RPMI7951 (cell line): ENCODE measurements at regions not wholly inside any gene's neighbourhood (a gene's known extent, or its start where the extent isn't known, plus 50 kb on each side); places are given as distances from the start of the nearest gene placed in this dataset.

ENCODE experiments used
- DNase-seq: peaks from one replicate; pipeline ENCODE4 v3.0.0-alpha.2; 2012; ENCODE audit warnings: low read depth

DNA sequence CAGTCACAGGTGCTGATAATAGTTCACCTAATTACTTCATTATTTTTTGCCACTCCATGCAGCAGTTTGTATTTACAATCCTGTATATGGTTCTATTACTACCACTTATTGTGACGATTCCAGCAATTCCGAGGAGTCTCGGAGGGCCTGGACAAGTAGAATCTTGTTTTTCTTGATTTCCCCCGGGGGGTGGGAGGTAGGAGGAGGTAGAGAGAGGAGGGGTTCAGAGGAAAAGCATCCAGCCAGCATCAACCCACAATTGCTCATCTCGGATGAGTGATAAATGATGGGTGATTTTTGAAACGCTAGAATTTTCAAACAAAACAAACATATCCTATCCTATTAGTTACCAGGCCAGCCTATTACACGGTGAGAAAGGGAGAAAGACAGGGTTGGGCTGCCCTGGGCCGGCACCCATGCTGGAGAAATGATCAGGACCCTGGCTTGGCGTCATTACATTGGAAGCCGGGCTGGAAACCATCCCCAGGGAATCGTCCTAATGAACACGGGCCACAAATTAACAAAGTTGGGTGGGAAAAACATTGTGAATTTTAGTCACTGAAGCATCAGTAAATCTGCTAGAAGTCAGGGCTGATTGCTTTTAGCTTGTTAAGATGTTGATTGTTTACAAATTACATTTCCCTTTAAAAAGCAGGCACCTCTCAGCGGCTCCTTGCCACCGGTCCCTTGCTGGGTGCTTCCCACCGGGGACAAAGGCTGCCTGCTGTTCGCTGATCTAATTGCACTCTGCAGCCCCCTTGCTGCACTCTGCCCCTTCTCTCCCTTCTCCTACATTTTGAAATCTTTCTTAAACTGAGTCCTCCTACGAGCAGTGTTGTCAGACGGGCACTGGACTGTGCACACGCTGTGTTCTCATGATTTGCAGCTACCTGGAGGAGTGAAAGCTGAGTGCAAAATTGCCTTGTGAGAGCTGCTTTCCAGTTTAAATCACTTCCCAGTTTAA is 95.5 kb downstream of the FAM204A start:
- DNase-seq: no peak

DNA sequence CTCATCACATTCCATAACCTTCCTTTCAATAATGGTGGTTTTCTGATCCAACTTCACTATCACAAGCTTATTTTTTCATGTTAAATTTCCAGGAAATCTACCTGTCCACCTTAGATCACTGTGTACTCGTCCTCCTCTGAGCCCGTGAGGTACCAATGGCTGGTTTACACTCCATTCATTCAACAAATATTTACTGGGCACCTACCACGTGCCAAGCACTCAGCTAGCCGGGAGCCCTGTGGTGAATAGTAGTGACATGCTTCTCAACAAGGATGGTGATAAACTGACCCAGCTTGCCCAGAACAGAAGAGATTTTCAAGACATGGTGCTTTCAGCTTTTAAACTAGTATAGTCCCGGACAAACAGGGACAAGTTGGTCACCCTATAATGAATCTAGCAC is 98.2 kb downstream of the FAM204A start:
- DNase-seq: no peak

DNA sequence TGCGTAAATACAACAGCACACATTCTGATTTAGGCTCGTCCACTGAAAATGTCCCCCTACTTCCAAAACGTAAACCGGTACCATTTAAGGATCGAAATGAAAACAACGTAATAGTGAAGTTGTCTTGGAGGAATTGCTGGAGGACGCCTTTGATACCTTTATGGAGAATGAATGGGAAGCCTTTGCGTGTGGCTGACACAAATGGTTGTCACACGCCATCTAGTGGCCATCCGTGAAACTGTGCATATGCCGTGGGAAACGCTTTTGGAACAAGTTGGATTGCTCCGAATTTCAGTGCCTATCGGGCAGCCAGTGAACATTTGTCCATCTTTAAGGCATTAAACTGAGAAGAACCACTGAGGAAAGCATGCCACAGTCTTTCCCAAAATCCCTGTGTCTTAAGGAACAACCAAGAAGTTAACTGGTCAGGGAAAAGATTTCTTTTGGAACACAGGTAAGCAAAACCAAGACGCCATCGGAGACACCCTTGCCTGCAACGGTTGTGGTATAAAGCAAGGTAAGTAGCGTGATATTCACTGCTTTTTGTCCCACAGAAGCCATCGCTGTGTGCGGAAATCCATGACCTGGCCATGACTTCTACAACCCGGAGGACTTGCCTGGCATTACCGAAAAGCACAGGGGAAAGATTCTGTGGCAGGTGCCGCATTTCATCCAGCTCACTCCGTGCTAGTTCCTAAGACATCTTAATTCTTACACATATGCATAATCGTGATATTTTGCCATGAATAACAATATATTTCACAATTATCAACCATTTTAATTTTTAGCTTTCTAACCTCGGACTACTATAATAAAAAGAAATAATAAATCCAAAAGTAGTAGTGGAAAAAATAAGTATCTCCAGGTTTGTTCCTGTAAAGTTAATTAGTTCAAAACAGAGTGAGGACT is 100.6 kb downstream of the FAM204A start:
- DNase-seq: peak; percentile 60

DNA sequence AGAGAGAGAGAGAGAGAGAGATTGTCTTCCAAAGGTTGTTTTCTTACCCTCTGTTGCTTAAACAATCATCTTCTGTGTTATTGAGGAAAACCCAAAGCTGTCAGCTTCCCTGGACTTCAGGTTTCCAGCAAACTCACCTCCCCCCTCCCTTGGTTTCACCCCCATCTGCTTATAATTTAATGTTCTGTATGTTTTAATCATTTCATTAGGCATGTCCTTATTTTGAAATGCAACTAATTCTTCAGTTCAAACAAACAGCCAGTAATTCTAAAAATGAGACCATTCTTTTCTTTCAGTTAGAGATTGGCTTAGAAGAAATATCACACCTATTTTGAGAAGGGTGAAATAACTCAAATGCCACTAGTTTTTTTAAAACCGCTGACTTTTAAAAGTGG is 102.9 kb downstream of the FAM204A start:
- DNase-seq: no peak

DNA sequence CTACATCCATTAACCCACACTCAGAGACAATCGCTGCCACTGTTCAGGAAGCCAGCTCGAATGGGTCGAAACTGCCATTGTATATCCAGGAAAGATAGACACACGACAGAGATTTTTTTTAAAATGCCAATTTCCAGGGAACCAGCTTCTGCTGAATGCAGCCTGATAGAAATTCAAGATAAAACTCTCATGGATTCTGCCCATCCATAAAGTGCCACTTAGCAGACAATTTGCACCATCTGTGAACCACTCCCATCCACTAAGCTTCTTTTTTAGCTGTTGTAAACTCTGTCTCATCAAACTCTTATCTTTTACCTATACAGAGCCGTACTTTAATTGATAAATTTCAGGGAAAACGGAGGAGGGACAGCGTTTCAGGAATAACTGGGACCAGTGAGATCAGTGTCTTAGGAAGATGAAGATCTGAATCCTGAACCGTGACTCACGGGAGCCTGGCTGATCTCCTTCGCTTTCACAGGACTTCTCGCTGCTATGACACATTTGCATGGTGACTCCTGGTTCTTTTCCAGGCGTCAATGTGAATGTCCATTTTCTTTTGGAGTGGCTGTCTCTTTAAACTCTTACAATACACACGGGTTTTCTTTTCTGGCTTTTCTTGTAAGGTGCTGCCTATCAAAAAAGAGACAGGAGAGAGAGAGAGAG is 103.4 kb downstream of the FAM204A start:
- peak; percentile 19 for DNase-seq

DNA sequence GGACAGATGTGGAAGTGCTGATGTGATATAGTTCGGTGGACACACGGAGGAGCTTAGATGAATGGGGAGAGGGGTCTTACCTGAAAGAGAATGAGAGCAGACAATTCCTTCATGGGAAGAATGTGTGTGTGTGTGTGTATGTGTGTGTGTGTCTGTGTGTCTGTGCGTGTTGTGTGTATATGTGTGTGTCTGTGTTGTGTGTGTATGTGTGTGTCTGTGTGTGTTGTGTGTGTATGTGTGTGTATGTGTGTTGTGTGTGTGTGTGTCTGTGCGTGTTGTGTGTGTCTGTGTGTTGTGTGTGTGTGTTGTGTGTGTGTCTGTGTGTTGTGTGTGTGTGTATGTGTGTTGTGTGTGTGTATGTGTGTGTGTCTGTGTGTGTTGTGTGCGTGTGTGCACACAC is 104.2 kb downstream of the FAM204A start:
- DNase-seq: no peak

DNA sequence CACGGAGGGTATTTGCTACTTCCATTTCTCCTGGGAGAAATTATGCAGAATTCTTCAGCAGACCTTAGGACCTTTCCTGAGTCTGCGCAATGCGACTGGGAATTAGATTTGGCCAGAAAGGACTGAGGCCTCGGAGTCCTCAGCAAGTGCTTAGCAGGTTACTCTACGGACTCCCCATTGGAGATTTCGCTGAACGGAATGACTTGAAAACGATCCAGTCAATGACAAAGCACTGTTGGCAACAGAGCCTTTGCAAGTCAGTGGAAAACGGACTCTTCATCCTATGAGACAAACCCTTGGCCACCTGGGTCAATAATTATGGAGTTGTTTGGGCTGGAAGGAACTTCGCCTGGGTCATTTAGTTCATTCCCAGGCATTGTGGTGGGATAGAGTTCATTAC is 107.4 kb downstream of the FAM204A start:
- DNase-seq: no peak

DNA sequence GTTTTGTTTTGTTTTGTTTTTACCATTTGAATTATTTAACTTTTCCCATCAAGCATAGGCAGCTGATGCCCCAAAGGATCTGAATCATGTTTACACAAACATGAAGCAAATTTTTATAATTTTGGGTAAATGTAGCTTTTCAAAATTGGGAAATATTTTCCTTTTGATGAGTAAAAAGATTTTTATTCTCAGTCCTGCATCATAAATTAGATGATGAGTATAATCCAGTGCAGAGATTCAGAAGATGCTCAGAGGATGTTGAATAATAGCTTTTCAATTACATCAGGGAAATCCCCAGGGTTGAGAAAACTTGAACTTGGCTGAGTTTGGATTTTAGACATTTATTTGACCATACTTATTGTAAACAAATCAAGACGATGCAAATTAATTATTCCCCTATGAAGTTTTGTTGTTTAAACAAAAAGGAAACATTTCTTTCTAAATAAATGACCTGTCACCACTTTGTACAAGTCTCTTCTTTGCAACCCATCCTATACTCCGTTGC is 121.7 kb downstream of the FAM204A start:
- DNase-seq: no peak

DNA sequence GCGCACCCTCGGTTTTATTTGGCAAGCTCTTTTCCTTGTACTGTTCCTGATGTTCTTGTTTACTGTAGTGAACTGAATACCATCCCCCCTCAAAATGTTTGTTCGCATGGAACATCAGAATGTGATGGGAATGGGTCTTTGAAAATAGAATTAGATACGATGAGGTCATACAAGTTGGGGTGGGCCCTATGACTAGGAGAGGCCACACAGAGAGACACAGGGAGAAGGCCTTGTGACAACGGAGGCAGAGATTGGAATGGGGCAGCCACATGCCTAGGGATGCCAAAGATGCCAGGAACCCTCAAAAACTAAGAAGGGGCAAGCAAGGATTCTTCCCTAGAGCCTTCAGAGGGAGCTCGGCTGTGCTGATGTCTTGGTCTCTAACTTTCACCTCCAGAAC is 123.6 kb downstream of the FAM204A start:
- no peak for DNase-seq

DNA sequence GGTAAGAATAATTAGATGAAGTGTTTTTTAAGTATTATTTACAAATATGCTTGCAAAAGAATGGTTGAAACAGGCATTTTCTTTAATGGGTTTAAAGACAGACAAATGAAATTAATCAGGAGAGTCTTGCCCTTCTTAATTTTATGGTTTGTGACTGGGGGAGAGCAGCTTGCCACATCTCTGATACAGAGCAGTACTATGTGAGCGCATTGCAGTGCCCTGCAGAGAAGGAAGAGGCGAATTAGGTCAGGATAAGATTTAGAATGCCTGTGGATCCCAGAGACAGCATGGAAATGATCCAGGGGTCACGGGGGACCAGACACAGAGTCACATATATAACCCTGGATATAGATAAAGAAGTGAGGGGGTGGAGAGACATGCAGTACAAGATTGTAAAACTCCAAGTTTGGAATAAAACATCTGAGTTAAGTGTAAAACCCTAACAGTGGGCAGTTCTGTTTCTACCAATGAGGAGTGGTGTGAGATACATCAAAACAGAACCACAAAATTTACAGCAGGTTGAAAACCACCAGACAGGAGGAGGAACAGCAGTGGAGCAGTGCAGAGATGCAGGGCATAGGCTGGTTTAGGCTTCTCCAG is 125.5 kb downstream of the FAM204A start:
- DNase-seq: no peak

DNA sequence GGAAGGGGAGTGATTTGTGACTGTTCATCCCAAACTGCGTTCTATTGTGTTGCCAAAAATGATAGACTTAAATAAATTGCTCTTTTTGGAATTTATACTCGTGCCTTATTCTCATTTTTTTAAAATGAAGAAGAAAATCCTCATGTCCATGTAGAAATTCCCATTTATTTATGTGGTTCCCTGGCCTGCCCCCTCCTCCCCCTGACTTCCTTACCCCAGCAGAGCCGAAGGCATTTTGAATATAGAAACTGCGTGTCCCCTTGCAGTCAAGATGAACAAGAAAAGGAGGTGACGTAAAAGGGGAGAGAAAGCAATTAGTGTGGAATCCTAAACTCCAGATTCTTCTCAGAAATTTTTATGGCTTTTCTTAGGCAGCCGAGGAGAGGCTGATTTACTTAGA is 126.1 kb downstream of the FAM204A start:
- peak; percentile 2 for DNase-seq

DNA sequence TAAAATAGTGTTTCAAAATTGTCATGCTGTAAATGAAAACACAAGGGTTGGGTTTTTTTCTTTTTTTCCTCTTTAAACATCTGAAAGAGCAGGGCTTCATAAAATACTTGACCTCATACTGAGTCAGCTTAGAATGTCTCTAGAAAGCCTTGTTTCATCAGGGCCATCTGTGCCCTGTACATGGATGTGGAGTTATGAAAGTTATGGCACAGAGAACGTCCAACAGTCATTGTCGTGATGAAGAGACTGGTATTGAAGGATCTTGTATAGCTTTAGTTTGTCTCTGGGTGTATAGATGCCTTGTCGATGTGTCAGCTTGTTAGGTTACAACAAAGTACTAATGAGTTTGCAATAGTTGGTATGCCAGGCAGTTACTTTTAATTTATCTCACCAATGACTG is 127.3 kb downstream of the FAM204A start:
- DNase-seq: peak; percentile 1

DNA sequence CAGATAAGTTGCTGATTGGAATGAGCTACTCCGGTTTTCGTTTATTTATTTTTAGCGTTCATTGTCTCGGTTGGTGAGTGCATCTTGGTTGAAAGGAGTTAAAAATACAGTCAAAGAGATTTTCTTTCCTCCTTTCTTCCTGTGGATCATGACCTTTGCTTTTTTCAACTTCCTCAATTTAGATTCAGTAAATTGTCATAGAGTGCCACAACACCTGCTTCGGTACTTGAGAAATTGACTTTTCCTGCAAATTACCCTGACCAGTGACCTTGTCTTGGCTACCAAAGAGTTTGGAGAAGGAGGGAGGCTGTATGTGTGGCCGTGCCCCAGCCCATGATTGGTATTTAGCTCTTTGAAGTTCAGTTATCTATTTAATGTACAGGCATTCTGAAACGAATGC is 128.7 kb downstream of the FAM204A start:
- no peak for DNase-seq

DNA sequence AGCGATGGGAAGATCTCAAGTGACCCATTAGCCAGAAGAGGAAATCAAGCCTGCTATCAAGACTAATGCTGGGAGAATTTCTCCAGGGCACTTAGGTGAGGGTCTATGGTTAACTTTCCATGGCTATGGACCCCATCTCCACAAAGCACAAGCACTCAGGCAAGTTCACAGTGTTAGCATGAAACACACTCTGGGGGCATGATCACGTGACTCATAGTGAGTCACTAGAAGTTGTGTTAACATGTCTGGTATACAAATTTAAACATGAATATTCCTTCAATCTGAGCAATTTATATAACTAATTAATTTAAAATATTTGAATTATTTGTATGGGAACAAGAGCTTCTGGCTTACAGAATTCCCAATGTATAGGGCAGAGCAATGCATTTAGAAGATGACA is 131.8 kb downstream of the FAM204A start:
- DNase-seq: no peak

DNA sequence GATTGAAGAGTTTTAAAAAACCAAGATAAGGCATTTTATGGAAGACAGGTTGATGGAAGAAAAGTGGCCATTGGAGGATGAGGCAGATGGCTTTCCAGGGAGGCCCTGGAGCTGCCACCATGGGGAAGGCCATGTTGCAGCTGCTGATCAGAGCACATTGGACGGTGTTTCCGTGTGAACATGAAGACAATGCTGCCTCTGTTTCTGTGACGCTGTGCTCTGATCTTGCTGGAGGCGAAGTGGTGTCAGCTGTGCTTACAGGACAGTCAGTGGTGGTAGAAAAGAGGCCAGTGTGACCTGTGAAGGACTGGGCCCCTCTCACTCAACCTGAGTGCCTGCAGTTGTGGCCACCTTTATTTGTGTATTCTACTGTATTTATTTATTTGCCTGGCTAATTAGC is 132.9 kb downstream of the FAM204A start:
- DNase-seq: peak; percentile 35

DNA sequence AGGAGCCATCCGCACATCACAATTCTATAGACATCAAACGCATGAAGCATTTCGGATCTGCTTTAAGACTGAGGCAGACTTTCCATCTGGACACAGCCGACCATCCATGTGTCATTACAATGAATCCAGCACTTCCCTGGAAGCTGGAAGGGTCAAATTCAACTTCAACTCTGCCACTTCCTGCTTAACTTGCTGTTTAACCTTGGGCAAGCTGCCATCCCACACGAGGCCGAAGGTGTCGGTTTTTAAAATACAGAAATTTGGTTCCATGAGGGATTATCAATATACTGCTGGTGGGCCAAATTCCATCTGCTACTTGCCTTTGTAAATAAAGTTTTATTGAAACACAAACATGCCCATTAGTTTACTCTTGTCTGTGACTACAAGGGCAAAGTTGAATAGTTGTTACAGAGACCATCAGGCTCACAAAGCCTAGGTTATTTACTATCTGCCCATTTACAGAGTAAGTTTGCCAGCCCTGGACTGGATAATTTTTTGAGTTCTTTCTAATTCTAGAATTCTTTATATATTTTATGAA is 134.6 kb downstream of the FAM204A start:
- DNase-seq: no peak

DNA sequence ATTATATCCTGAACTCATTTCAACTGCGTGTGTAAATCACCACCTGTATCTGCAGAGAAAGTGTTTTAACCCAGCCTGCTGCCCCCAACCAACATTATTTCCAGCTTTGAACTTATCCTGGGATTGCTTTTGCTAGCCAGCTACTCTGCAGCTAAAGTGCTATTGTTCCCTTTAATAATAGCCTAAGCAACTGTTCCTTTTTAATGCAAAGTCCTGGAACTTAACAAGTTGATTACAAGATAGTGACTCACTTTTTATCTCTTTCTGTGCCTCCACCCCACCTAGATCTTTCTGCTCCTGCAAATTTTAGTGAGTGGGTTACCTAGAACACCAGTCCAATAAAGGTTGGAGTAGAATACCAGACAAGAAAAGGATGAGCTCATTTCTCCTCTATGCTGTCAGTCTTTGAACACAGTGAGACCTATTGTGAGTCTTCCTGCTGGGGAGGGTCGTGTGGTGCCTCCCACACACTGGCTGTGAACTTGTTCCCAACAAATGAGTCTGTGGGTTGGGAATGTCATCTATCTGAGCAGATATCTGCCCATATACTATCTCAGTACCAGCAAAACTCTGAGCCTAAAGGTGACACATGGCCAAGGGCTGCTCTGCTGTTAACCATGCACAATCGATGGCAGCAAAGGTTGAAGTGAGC is 137.7 kb downstream of the FAM204A start:
- no peak for DNase-seq

DNA sequence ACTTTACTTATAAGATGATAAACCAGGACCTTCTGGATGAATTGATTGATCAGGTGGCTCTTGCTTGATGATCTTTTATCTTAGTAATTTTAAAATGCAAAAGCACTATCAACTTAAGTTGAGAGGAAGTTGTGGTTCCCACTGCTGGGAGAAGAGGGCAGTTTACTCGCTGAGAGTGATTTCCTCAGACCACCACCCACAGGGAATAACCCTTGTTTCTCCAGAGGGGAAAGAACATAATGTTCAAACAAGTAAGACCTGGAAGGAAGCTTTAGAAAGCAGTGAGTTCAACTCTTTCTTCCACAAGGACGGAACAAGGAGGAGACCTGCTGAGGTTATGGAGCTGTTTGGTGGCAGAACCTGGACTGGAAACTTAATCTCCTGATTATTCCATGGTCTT is 138.7 kb downstream of the FAM204A start:
- DNase-seq: no peak

DNA sequence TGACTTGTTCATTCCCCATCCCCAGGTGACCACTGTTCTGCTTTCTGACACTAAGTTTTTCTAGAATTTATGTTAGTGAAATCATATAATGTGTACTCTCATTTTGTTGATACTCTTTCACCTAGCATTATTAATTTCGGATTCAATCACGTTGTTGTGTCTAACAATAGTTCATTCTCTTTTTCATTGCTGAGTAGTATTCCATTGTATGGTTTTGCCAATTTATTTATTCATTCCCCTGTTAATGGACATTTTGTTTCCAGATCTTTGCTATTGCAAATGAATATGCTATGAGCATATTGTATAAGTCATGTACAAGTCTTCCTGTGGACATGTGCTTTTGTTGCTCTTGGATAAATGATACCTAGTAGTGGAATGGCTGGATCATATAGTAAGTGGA is 146.4 kb downstream of the FAM204A start:
- no peak for DNase-seq

DNA sequence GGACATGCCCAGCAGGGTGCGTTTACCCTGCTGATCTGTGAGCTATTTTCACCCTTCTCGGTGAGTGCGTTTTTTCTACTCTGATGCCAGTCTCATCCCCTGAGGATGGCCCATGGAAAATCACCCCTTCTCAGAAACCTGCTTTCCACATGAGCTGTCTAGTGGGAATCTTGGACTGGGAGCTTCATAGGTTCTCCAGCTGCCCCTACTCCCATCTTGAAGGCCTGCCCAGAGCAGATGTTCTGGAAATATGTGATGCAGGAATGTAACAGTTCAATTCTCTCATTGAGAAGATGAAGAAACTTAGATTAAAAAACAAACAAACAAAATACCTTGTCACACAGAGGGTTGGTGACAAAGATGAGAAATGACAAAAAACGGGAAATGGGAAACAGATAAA is 146.9 kb upstream of the RAB11FIP2 start:
- no peak for DNase-seq

DNA sequence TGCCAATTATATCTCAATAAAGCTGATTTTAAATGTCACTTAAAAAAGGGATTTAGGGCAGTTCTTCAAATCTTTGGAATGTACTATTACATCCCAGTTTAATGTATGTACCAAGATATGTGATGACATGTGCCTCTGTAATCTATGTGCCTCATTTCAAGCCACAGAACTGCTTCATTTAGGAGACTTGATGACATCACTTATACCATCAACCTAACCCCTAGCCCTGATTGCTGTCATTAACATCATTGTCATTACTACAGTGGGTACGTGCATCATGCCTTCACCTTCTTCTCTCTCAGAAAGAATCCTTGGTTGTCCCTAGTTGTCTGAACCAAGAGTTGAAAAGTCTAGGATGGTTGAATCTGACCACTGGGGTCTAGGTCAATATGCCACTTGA is 134.3 kb upstream of the RAB11FIP2 start:
- DNase-seq: no peak
